SU-DHL-6 (cell line): ENCODE measurements at regions not wholly inside any gene's neighbourhood (a gene's known extent, or its start where the extent isn't known, plus 50 kb on each side); places are given as distances from the start of the nearest gene placed in this dataset.

Source experiments
- CTCF ChIP-seq: fragments of 200-600 bp; sonication (generic); IDR thresholded peaks from one replicate; pipeline ENCODE4 v1.5.1; 2017; ENCODE audit warnings: antibody characterized with exemption, mild to moderate bottlenecking, low read length, moderate library complexity; ENCODE audit not compliant: insufficient read depth, poor library complexity, severe bottlenecking
- EZH2phosphoT487 ChIP-seq: fragments of 200-600 bp; sonication (generic), shearing (Covaris generic); conservative IDR thresholded peaks from 2 replicates; pipeline ENCODE4 v1.6.1; 2018; ENCODE audit warnings: mild to moderate bottlenecking, antibody characterized with exemption, low read length, moderate library complexity, mixed read lengths

DNA sequence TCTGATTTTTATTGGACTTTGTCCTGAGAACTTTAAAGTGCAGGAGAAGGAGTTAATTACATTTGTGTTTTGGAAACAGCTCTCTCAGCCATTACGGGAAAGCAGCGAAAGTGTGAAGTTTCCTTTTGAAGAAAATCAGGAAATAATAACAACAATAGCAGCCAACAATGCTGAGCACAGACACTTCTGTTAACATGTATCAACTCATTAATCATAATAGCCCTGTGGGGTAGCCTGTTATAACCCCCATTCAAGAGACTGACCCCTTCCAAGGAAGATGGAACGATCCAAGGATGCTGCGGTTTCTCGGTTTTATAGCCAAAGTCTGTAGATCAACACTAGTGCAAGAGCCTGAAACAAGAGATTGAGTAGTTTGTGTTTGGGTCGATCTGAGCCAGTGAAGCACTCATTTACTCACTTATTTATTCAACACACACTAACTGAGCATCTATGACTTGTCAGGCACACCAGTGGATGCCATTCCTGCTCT is 195.5 kb downstream of the DRD1 start:
- TF ChIP-seq CTCF (no peak), EZH2phosphoT487 (no peak)
